BJ (cell line): ENCODE measurements at regions not wholly inside any gene's neighbourhood (a gene's known extent, or its start where the extent isn't known, plus 50 kb on each side); places are given as distances from the start of the nearest gene placed in this dataset.

ENCODE experiments used
- CTCF ChIA-PET: fragments of 350-600 bp; formaldehyde crosslinking; extraction: SDS; loops from one replicate; lab custom pipeline; 2021; ENCODE audit warnings: antibody characterized with exemption, inconsistent platforms; lab: Yijun Ruan, JAX
- POLR2A ChIA-PET: fragments of 300-600 bp; sonication (Branson Sonifier 250); formaldehyde crosslinking; extraction: SDS; loops from one replicate; lab custom pipeline; 2021; ENCODE audit warnings: antibody characterized with exemption; lab: Charles Lee
- DNase-seq: peaks from one replicate; pipeline ENCODE4 v3.0.0-alpha.2; 2011; ENCODE audit warnings: low read depth
- H3K27me3 ChIP-seq: 2 replicates; pipeline ENCODE4 v1.6.0; 2011; ENCODE audit warnings: low read length; ENCODE audit not compliant: control insufficient read depth, insufficient read depth
- H3K36me3 ChIP-seq: 2 replicates; pipeline ENCODE4 v1.5.1; 2011; ENCODE audit warnings: low read length; ENCODE audit not compliant: control insufficient read depth, insufficient read depth
- H3K4me3 ChIP-seq: 2 replicates; pipeline ENCODE4 v1.5.1; 2011; ENCODE audit warnings: low read depth, mild to moderate bottlenecking, control low read depth, low read length
- CTCF ChIP-seq: IDR thresholded peaks from 2 replicates; pipeline ENCODE4 v1.5.1; 2011; ENCODE audit warnings: low read depth, mild to moderate bottlenecking, control low read depth, inconsistent platforms, low read length, moderate library complexity; ENCODE audit not compliant: insufficient read depth

- Histone ChIP-seq H3K36me3 (no peaks in the 10 kb centered on the region), H3K27me3 (no peaks in the 10 kb centered on the region), H3K4me3 (no peak overlapping the region)
- CTCF ChIA-PET, result interaction anchor here (2.7 kb wide), 1 partner anchor 10 kb away, joined by 12 read pairs; no protein-coding TSS in a partner anchor
- no peak for DNase-seq
- POLR2A ChIA-PET, result no interaction called here
- TF ChIP-seq CTCF, result no peak
Measured at GRCh38 chr9:71614409-71615010, 153.8 kb downstream of the CEMIP2 start.

GRCh38 chr9:71612889-71613288, 155.4 kb downstream of the CEMIP2 start:
- POLR2A ChIA-PET, result no interaction called here
- H3K36me3 ChIP-seq, result no peaks in the 10 kb centered on the region
- CTCF ChIA-PET, result interaction anchor here (2.1 to 2.7 kb wide), 2 partner anchors 8 to 16 kb away, joined by 6 to 12 read pairs; no protein-coding TSS in a partner anchor

DNA sequence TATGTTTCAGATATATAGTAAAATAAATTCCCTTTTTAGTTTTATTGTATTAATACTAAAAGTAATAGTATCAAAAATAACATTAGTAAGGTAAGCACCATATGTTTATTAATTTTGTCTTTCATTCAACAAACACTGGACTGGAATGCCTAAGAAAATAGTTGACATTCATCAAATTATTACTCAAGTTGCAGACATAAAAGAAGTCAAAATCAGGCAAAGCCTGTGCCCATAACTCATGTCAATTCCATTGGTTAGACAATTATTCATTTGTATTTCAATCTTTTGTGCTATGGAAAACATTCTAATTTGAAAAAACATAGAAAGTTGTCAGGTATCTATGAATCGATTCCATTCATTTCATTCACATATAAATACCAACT, 158.9 kb downstream of the CEMIP2 start:
- POLR2A ChIA-PET, result no interaction called here
- CTCF ChIA-PET, result interaction anchor here (0.6 to 0.9 kb wide), 2 partner anchors 61 to 218 kb away, joined by 3 read pairs; no protein-coding TSS in a partner anchor

More at GRCh38 chr9:71612889-71613288, 155.4 kb downstream of the CEMIP2 start:
- no peak for TF ChIP-seq CTCF
- no peak for DNase-seq
- Histone ChIP-seq H3K4me3 (no peak overlapping the region), H3K27me3 (no peaks in the 10 kb centered on the region)

DNA sequence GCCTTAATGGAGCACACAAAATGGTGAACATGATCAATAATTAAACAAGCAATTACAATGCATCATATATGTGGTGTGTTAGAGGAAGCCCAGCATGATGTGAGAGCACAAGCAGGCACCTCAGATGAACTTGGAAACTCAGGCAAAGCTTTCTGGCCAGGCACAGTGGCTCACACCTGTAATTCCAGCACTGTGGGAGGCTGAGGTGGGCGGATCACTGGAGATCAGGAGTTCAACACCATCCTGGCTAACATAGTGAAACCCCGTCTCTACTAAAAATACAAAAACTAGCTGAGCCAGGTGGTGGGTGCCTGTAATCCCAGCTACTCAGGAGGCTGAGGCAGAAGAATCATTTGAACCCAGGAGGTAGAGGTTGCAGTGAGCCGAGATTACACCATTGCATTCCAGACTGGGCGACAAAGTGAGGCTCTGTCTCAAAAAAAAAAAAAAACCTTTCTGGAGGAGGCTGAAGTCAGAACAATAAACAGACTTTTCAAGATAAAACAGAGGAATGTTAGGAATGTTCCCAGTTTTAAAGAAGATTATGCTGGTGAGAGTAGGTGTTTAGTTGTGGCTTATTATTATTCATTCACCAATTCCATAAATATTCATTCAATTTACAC, 159.4 kb downstream of the CEMIP2 start:
- no peak for TF ChIP-seq CTCF
- no peak for DNase-seq
- POLR2A ChIA-PET, result no interaction called here
- CTCF ChIA-PET, result interaction anchor here (0.6 to 0.9 kb wide), 2 partner anchors 219 to 324 kb away, joined by 3 read pairs; no protein-coding TSS in a partner anchor
- H3K36me3 ChIP-seq, result no peaks in the 10 kb centered on the region
- H3K27me3 ChIP-seq, result no peaks in the 10 kb centered on the region
- no peak overlapping the region for H3K4me3 ChIP-seq

More for the DNA sequence above, 158.9 kb downstream of the CEMIP2 start:
- TF ChIP-seq CTCF, result no peak
- Histone ChIP-seq H3K36me3 (no peaks in the 10 kb centered on the region), H3K4me3 (no peak overlapping the region), H3K27me3 (no peaks in the 10 kb centered on the region)
- DNase-seq, result no peak

DNA sequence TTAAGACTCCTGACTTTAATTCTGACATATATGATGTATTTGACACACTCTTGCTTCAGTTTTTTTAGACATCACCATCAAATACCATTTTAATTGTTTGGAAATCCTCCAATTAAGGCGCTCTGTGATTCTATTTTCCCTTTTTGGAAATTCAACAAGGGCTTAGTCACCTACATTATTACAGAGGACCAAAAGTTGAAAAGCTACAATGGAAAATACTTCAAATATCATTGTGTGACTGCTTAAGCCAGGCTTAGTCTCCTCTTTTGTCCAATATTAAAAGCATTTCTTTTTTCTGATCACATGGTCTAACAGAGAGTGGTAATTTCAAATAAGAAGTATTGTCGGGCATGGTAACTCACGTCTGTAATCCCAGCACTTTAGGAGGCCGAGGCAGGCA, 160.3 kb downstream of the CEMIP2 start:
- POLR2A ChIA-PET, result no interaction called here
- no peaks in the 10 kb centered on the region for H3K36me3 ChIP-seq
- no peak for TF ChIP-seq CTCF
- CTCF ChIA-PET, result interaction anchor here (0.6 to 0.9 kb wide), 2 partner anchors 323 to 341 kb away, joined by 3 to 5 read pairs; no protein-coding TSS in a partner anchor
- no peak for DNase-seq
- H3K4me3 ChIP-seq, result no peak overlapping the region
- no peaks in the 10 kb centered on the region for H3K27me3 ChIP-seq
